ENCODE measurements at regions not wholly inside any gene's neighbourhood (a gene's known extent, or its start where the extent isn't known, plus 50 kb on each side); places are given as distances from the start of the nearest gene placed in this dataset.

GRCh38 chr16:48745541-48745940 lies 135.6 kb upstream of the N4BP1 start:
- no peak for DNase-seq (ENCODE audit: low read depth in 2 of 2)
- Histone ChIP-seq H2AFZ (ENCODE audit: low read length) (no peak overlapping the region), H3K4me1 (ENCODE audit: control insufficient read depth, extremely low read depth, insufficient read depth, low read length) (no peaks in the 10 kb centered on the region), H3K4me2 (ENCODE audit: extremely low read depth, insufficient read depth, low read length) (no peak overlapping the region), H3K9me3 (ENCODE audit: control insufficient read depth, insufficient read depth, low read depth, low read length) (no peaks in the 10 kb centered on the region), H3K36me3 (ENCODE audit: control insufficient read depth, insufficient read depth, low read length) (no peaks in the 10 kb centered on the region), H3K79me2 (ENCODE audit: control insufficient read depth, insufficient read depth, low read length) (no peaks in the 10 kb centered on the region), H3K4me3 (replicated peaks in 1 of 4; ENCODE audit: control extremely low read depth in 1 of 4, insufficient read depth in 1 of 4, low read depth in 3 of 4, low read length in 4 of 4) (no peak overlapping the region), H4K20me1 (ENCODE audit: control insufficient read depth, extremely low read depth, insufficient read depth, low read length) (no peaks in the 10 kb centered on the region), H3K27ac (ENCODE audit: insufficient read depth, low read length) (no peak overlapping the region), H3K27me3 (ENCODE audit: control insufficient read depth, insufficient read depth, low read length) (no peaks in the 10 kb centered on the region), H3K9ac (ENCODE audit: insufficient read depth, low read length) (no peak overlapping the region)
- no peak for TF ChIP-seq EZH2 (IDR thresholded peaks at IDR 0.05; ENCODE audit: low read length, missing control alignments)
- TF ChIP-seq, protein P1, sequence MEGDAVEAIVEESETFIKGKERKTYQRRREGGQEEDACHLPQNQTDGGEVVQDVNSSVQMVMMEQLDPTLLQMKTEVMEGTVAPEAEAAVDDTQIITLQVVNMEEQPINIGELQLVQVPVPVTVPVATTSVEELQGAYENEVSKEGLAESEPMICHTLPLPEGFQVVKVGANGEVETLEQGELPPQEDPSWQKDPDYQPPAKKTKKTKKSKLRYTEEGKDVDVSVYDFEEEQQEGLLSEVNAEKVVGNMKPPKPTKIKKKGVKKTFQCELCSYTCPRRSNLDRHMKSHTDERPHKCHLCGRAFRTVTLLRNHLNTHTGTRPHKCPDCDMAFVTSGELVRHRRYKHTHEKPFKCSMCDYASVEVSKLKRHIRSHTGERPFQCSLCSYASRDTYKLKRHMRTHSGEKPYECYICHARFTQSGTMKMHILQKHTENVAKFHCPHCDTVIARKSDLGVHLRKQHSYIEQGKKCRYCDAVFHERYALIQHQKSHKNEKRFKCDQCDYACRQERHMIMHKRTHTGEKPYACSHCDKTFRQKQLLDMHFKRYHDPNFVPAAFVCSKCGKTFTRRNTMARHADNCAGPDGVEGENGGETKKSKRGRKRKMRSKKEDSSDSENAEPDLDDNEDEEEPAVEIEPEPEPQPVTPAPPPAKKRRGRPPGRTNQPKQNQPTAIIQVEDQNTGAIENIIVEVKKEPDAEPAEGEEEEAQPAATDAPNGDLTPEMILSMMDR (conservative IDR thresholded peaks at IDR 0.05 in 1 of 2, IDR thresholded peaks at IDR 0.05 in 1 of 2; ENCODE audit: low read depth in 1 of 2, low read length in 2 of 2), result no peak

GRCh38 chr16:48740964-48741363 lies 131.0 kb upstream of the N4BP1 start:
- DNase-seq (ENCODE audit: low read depth in 2 of 2), result no peak
- Histone ChIP-seq H3K4me3 (replicated peaks in 1 of 4; ENCODE audit: control extremely low read depth in 1 of 4, insufficient read depth in 1 of 4, low read depth in 3 of 4, low read length in 4 of 4) (no peak overlapping the region), H3K4me2 (ENCODE audit: extremely low read depth, insufficient read depth, low read length) (no peak overlapping the region), H3K79me2 (ENCODE audit: control insufficient read depth, insufficient read depth, low read length) (no peaks in the 10 kb centered on the region), H3K9me3 (ENCODE audit: control insufficient read depth, insufficient read depth, low read depth, low read length) (no peaks in the 10 kb centered on the region), H3K4me1 (ENCODE audit: control insufficient read depth, extremely low read depth, insufficient read depth, low read length) (no peaks in the 10 kb centered on the region), H3K36me3 (ENCODE audit: control insufficient read depth, insufficient read depth, low read length) (no peaks in the 10 kb centered on the region), H2AFZ (ENCODE audit: low read length) (no peak overlapping the region), H4K20me1 (ENCODE audit: control insufficient read depth, extremely low read depth, insufficient read depth, low read length) (no peaks in the 10 kb centered on the region), H3K9ac (ENCODE audit: insufficient read depth, low read length) (no peak overlapping the region), H3K27ac (ENCODE audit: insufficient read depth, low read length) (no peak overlapping the region), H3K27me3 (ENCODE audit: control insufficient read depth, insufficient read depth, low read length) (no peaks in the 10 kb centered on the region)
- no peak for TF ChIP-seq EZH2 (IDR thresholded peaks at IDR 0.05; ENCODE audit: low read length, missing control alignments)
- TF ChIP-seq, protein P1 (conservative IDR thresholded peaks at IDR 0.05 in 1 of 2, IDR thresholded peaks at IDR 0.05 in 1 of 2; ENCODE audit: low read depth in 1 of 2, low read length in 2 of 2), result no peak

DNA sequence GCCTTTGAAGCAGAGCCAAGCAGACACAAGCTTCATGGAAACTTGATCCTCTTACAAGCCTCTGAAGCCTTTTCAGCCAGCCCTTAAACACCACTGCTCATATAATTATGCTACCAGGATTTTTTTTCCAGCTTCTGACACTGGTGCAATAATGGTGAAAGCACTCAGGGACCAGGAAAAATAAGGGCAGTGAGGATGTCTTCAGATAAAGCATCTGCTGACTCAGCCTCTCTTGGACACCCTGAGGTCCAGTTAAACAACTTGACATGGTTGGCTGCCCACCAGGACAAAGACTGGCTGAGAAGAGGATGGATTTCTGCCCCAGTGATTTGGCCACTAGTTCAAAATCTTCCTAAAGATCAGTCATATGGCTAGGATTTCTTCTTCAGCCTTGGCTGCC lies 124.2 kb upstream of the N4BP1 start:
- H3K27me3 ChIP-seq (ENCODE audit: control insufficient read depth, insufficient read depth, low read length), result no peaks in the 10 kb centered on the region
- H3K79me2 ChIP-seq (ENCODE audit: control insufficient read depth, insufficient read depth, low read length), result no peaks in the 10 kb centered on the region
- no peak overlapping the region for H3K9ac ChIP-seq (ENCODE audit: insufficient read depth, low read length)
- H3K4me3 ChIP-seq (replicated peaks in 1 of 4; ENCODE audit: control extremely low read depth in 1 of 4, insufficient read depth in 1 of 4, low read depth in 3 of 4, low read length in 4 of 4), result no peak overlapping the region
- no peak overlapping the region for H2AFZ ChIP-seq (ENCODE audit: low read length)
- H3K4me2 ChIP-seq (ENCODE audit: extremely low read depth, insufficient read depth, low read length), result no peak overlapping the region
- DNase-seq (ENCODE audit: low read depth in 2 of 2), result no peak
- no peaks in the 10 kb centered on the region for H3K36me3 ChIP-seq (ENCODE audit: control insufficient read depth, insufficient read depth, low read length)
- H3K4me1 ChIP-seq (ENCODE audit: control insufficient read depth, extremely low read depth, insufficient read depth, low read length), result no peaks in the 10 kb centered on the region
- H4K20me1 ChIP-seq (ENCODE audit: control insufficient read depth, extremely low read depth, insufficient read depth, low read length), result no peaks in the 10 kb centered on the region
- no peak overlapping the region for H3K27ac ChIP-seq (ENCODE audit: insufficient read depth, low read length)
- H3K9me3 ChIP-seq (ENCODE audit: control insufficient read depth, insufficient read depth, low read depth, low read length), result no peaks in the 10 kb centered on the region
- no peak for TF ChIP-seq EZH2 (IDR thresholded peaks at IDR 0.05; ENCODE audit: low read length, missing control alignments)
- TF ChIP-seq, protein P1 (conservative IDR thresholded peaks at IDR 0.05 in 1 of 2, IDR thresholded peaks at IDR 0.05 in 1 of 2; ENCODE audit: low read depth in 1 of 2, low read length in 2 of 2), result no peak

Data from fibroblast of lung (primary cell).